HEK293 (cell line): ENCODE measurements at regions not wholly inside any gene's neighbourhood (a gene's known extent, or its start where the extent isn't known, plus 50 kb on each side); places are given as distances from the start of the nearest gene placed in this dataset.
A peak's percentile ranks its signal among the peaks of the same experiment; 100 is the strongest.

Experiments
- CTCF ChIA-PET: fragments of 350-600 bp; formaldehyde crosslinking; extraction: SDS; loops from one replicate; lab custom pipeline; 2021; ENCODE audit warnings: antibody characterized with exemption; lab: Yijun Ruan, JAX
- POLR2A ChIA-PET: fragments of 300-600 bp; formaldehyde crosslinking; extraction: SDS; loops from one replicate; lab custom pipeline; 2020; ENCODE audit warnings: antibody characterized with exemption, inconsistent platforms; lab: Yijun Ruan, JAX
- H3K27ac ChIP-seq: fragments of 200-500 bp; sonication (Bioruptor generic); 2 replicates; pipeline ENCODE4 v1.5.1; 2014; ENCODE audit warnings: low read depth, low read length, control low read depth, inconsistent platforms; ENCODE audit errors: extremely low read depth
- H3K36me3 ChIP-seq, 2 experiments: fragments of 200-500 bp in 1 of 2; sonication (Bioruptor generic) in 1 of 2; 1 replicate in 1 of 2; 2 replicates in 1 of 2; pipeline ENCODE4 v1.5.1; 2014 to 2017; ENCODE audit warnings: inconsistent platforms in 2 of 2, low read length in 2 of 2; ENCODE audit not compliant: control insufficient read depth in 2 of 2, insufficient read depth in 1 of 2
- H3K4me1 ChIP-seq: fragments of 200-500 bp; sonication (Bioruptor generic); 2 replicates; pipeline ENCODE4 v1.5.1; 2014; ENCODE audit warnings: mild to moderate bottlenecking, low read length, inconsistent platforms; ENCODE audit not compliant: control insufficient read depth, insufficient read depth
- H3K4me3 ChIP-seq: 2 replicates; pipeline ENCODE4 v1.5.1; 2011; ENCODE audit warnings: low read depth, mild to moderate bottlenecking, control low read depth, low read length, moderate library complexity
- H3K9me3 ChIP-seq: fragments of 200-500 bp; sonication (Bioruptor generic); 2 replicates; pipeline ENCODE4 v1.5.1; 2014; ENCODE audit warnings: low read depth, low read length, inconsistent platforms; ENCODE audit not compliant: control insufficient read depth, insufficient read depth
- BCL11A ChIP-seq: fragments of 450-650 bp; formaldehyde crosslinking; IDR thresholded peaks from 2 replicates; pipeline ENCODE4 v1.5.1; 2016; ENCODE audit warnings: low read depth, missing biosample characterization, missing genetic modification characterization
- HOXA7 ChIP-seq: sonication (generic); formaldehyde crosslinking; IDR thresholded peaks from 2 replicates; pipeline ENCODE4 v1.8.1; 2022; ENCODE audit warnings: missing genetic modification reagents, borderline replicate concordance
- HOXC10 ChIP-seq: sonication (generic); formaldehyde crosslinking; IDR thresholded peaks from 2 replicates; pipeline ENCODE4 v1.8.1; 2023; ENCODE audit warnings: mild to moderate bottlenecking, missing genetic modification reagents
- MZF1 ChIP-seq: fragments of 450-650 bp; formaldehyde crosslinking; IDR thresholded peaks from 2 replicates; pipeline ENCODE4 v1.5.1; 2017; ENCODE audit warnings: missing biosample characterization, missing genetic modification characterization, borderline replicate concordance
- OSR2 ChIP-seq: fragments of 450-650 bp; formaldehyde crosslinking; IDR thresholded peaks from 2 replicates; pipeline ENCODE4 v1.5.1; 2016; ENCODE audit warnings: missing biosample characterization, missing genetic modification characterization
- PRDM1 ChIP-seq: fragments of 450-650 bp; formaldehyde crosslinking; IDR thresholded peaks from 2 replicates; pipeline ENCODE4; 2016; ENCODE audit warnings: missing biosample characterization, missing genetic modification characterization
- SCRT1 ChIP-seq: fragments of 450-650 bp; formaldehyde crosslinking; IDR thresholded peaks from 2 replicates; pipeline ENCODE4 v1.5.1; 2016; ENCODE audit warnings: missing biosample characterization, missing genetic modification characterization, borderline replicate concordance
- SP3 ChIP-seq: fragments of 450-650 bp; formaldehyde crosslinking; IDR thresholded peaks from 2 replicates; pipeline ENCODE4 v1.5.1; 2016; ENCODE audit warnings: missing biosample characterization, missing genetic modification characterization
- SP7 ChIP-seq: fragments of 450-650 bp; formaldehyde crosslinking; IDR thresholded peaks from 2 replicates; pipeline ENCODE4 v1.5.1; 2016; ENCODE audit warnings: missing biosample characterization, missing genetic modification characterization
- TRIM28 ChIP-seq: IDR thresholded peaks from 2 replicates; pipeline ENCODE4 v1.6.1; 2011; ENCODE audit warnings: low read length, control low read depth, borderline replicate concordance
- ZBTB8A ChIP-seq: fragments of 450-650 bp; formaldehyde crosslinking; IDR thresholded peaks from 2 replicates; pipeline ENCODE4 v1.5.1; 2016; ENCODE audit warnings: missing biosample characterization, missing genetic modification characterization
- ZFP69B ChIP-seq: fragments of 450-650 bp; formaldehyde crosslinking; IDR thresholded peaks from 2 replicates; pipeline ENCODE4 v1.5.1; 2016; ENCODE audit warnings: missing biosample characterization, missing genetic modification characterization
- ZNF132 ChIP-seq: fragments of 450-650 bp; formaldehyde crosslinking; IDR thresholded peaks from 2 replicates; pipeline ENCODE4 v1.5.1; 2017; ENCODE audit warnings: missing biosample characterization, missing genetic modification characterization, borderline replicate concordance
- ZNF19 ChIP-seq: fragments of 450-650 bp; formaldehyde crosslinking; IDR thresholded peaks from 2 replicates; pipeline ENCODE4; 2016; ENCODE audit warnings: missing biosample characterization, missing genetic modification characterization, low read depth
- ZNF211 ChIP-seq: fragments of 450-650 bp; formaldehyde crosslinking; IDR thresholded peaks from 2 replicates; pipeline ENCODE4 v1.5.1; 2016; ENCODE audit warnings: low read depth, missing biosample characterization, missing genetic modification characterization
- ZNF223 ChIP-seq: fragments of 450-650 bp; formaldehyde crosslinking; IDR thresholded peaks from 2 replicates; pipeline ENCODE4 v1.5.1; 2016; ENCODE audit warnings: missing biosample characterization, missing genetic modification characterization
- ZNF23 ChIP-seq: fragments of 450-650 bp; formaldehyde crosslinking; IDR thresholded peaks from 2 replicates; pipeline ENCODE4 v1.5.1; 2016; ENCODE audit warnings: missing biosample characterization, missing genetic modification characterization, borderline replicate concordance
- ZNF341 ChIP-seq: fragments of 450-650 bp; formaldehyde crosslinking; IDR thresholded peaks from 2 replicates; pipeline ENCODE4; 2016; ENCODE audit warnings: low read depth, missing biosample characterization, missing genetic modification characterization
- ZNF404 ChIP-seq: fragments of 450-650 bp; formaldehyde crosslinking; IDR thresholded peaks from 2 replicates; pipeline ENCODE4 v1.5.1; 2017; ENCODE audit warnings: missing biosample characterization, missing genetic modification characterization
- ZNF561 ChIP-seq: fragments of 450-650 bp; IDR thresholded peaks from 2 replicates; pipeline ENCODE4 v1.5.1; 2018; ENCODE audit warnings: missing biosample characterization, missing genetic modification characterization, borderline replicate concordance
- ZSCAN23 ChIP-seq: fragments of 450-650 bp; formaldehyde crosslinking; IDR thresholded peaks from 2 replicates; pipeline ENCODE4 v1.5.1; 2016; ENCODE audit warnings: missing biosample characterization, missing genetic modification characterization
- TF ChIP-seq, protein P1 (sequence below): fragments of 450-650 bp; formaldehyde crosslinking; IDR thresholded peaks from 2 replicates; pipeline ENCODE4 v1.5.1; 2016; ENCODE audit warnings: missing biosample characterization, missing genetic modification characterization
- TF ChIP-seq, protein P2 (sequence below): fragments of 450-650 bp; formaldehyde crosslinking; IDR thresholded peaks from 2 replicates; pipeline ENCODE4 v1.5.1; 2017; ENCODE audit warnings: missing biosample characterization, missing genetic modification characterization
- TF ChIP-seq, protein P3 (sequence below): fragments of 450-650 bp; formaldehyde crosslinking; IDR thresholded peaks from 2 replicates; pipeline ENCODE4 v1.5.1; 2017; ENCODE audit warnings: missing biosample characterization, mild to moderate bottlenecking, missing genetic modification characterization, moderate library complexity
- TF ChIP-seq, protein P4 (sequence below): IDR thresholded peaks from 2 replicates; pipeline ENCODE4 v1.6.1; 2011; ENCODE audit warnings: mild to moderate bottlenecking, low read depth, low read length, borderline replicate concordance
- TF ChIP-seq, protein P5 (sequence below): fragments of 450-650 bp; formaldehyde crosslinking; IDR thresholded peaks from 2 replicates; pipeline ENCODE4 v1.5.1; 2016; ENCODE audit warnings: missing biosample characterization, missing genetic modification characterization
- TF ChIP-seq, protein P6 (sequence below): fragments of 450-650 bp; formaldehyde crosslinking; IDR thresholded peaks from 2 replicates; pipeline ENCODE4 v1.5.1; 2016; ENCODE audit warnings: missing biosample characterization, missing genetic modification characterization, borderline replicate concordance

DNA sequence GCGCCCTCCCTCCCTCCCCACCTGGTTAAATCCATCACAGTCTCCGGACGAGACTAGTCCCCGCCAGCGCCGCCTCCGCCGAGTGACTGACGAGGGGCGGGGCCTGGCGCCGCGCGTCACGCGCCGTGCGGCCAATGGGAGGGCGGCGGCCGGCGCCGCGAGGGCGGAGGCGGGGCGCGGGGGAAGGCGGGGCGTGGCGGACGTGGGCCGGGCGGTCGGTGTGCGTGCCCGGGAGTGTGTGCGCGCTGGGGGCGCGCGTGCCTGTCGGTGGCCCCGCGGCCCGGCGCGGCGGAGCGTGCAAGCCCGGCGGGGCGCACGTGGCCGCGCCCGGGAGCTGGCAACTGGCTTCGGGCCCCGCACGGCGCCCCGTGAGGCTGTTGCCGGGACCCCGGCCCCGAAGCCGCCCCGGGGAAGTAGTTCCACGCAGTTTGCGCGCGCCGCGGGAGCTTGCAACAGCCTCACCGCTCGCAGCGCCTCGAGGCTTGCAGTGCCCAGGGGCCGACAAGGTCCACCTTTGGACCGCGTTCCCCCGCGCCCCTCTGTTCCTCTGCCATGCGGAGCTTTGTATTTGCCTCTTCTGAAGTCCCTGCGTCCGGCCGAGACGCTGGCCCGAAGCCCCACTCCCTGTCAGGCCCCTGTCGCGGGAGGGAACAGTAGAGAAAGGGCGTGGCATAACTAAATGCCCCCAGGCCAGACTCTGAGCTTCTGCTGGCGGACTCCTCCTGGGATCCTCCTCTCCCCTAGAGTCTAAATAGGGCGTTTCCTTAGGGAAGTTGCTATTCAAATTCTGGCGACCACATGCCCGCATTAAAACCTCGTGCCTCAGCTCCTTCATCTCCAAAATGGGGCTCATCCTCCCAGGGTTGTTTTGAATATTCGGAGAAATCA lies 400.9 kb downstream of the SHQ1 start (continued):
- TF ChIP-seq, protein P1, sequence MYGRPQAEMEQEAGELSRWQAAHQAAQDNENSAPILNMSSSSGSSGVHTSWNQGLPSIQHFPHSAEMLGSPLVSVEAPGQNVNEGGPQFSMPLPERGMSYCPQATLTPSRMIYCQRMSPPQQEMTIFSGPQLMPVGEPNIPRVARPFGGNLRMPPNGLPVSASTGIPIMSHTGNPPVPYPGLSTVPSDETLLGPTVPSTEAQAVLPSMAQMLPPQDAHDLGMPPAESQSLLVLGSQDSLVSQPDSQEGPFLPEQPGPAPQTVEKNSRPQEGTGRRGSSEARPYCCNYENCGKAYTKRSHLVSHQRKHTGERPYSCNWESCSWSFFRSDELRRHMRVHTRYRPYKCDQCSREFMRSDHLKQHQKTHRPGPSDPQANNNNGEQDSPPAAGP (tag by site-specific recombination) = peak; percentile 46; the same call in 1 of the 2 replicates
- TF ChIP-seq ZNF341 (tag by site-specific recombination) (no peak), TRIM28 (no peak), ZNF19 (no peak), HOXA7 (CRISPR knock-in tag) (no peak), MZF1 (no peak), SP3 (peak; percentile 51), ZNF223 (tag by site-specific recombination) (no peak), SP7 (tag by site-specific recombination) (0 out of 2 replicates have a peak, but pooled peaks have one; percentile 43), ZBTB8A (tag by site-specific recombination) (peak; percentile 76), ZNF23 (tag by site-specific recombination) (no peak), SCRT1 (no peak), OSR2 (tag by site-specific recombination) (no peak), ZSCAN23 (tag by site-specific recombination) (no peak), PRDM1 (no peak), ZNF561 (tag by site-specific recombination) (no peak)

DNA sequence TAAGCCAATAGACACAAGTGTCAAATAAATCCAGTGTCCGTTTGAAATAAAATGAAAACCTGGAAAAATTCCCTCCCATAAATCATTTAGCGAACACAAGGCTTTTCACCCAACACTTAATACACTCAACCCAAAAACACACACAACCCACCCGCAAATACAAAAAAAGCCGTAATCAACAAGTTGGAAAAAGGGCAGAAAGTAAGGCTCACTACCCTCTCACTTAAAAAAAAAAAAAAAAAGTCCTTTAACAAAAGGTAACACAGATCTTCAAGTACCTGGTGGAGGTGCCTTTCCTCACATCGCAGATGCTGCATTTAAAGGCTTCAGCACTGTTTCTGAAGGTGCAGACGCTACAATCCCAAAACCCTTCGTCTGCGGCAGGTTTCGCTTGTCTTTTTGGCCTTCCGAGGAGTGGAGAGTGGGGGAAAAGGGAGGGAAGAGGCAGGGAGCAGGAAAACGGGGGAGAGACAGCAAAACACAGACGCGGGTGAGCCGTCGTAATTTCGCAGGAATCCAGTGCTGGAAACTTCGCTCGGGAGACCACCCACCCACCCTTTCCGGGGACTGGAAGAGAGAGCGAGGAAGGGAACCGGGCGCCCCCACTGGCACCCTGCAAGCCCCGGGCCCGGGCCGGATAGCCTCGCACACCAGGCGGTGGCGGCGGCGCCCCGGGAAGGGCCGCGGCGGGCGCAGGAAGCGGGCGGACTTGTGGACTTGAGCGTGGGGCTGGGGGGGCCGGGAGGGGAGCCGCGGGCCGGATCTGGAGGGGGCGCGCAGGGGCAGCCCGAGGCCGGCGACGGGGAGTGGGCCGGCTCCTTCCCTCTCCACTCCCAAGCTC lies 401.8 kb downstream of the SHQ1 start, which contains the start of gene RYBP:
RYBP (minus strand) TSS at position 404 of the 841 bp plus-strand sequence.
- Histone ChIP-seq H3K9me3 (no peaks in the 10 kb centered on the region), H3K36me3 (no peaks in the 10 kb centered on the region), H3K4me3 (peak within 1 kb of the TSS; percentile 74), H3K4me1 (peaks cover 11% of the 10 kb centered on the region), H3K27ac (peak within 1 kb of the TSS; percentile 77)
- POLR2A ChIA-PET = interaction anchor here (1.3 kb wide), 1 partner anchor 145 kb away, joined by 5 read pairs; no protein-coding TSS in a partner anchor
- CTCF ChIA-PET = no interaction called here
- no peak for TF ChIP-seq BCL11A (tag by site-specific recombination)
- no peak for TF ChIP-seq ZNF132 (tag by site-specific recombination)
- TF ChIP-seq SCRT1 = peak; percentile 88
- TF ChIP-seq, protein P2, sequence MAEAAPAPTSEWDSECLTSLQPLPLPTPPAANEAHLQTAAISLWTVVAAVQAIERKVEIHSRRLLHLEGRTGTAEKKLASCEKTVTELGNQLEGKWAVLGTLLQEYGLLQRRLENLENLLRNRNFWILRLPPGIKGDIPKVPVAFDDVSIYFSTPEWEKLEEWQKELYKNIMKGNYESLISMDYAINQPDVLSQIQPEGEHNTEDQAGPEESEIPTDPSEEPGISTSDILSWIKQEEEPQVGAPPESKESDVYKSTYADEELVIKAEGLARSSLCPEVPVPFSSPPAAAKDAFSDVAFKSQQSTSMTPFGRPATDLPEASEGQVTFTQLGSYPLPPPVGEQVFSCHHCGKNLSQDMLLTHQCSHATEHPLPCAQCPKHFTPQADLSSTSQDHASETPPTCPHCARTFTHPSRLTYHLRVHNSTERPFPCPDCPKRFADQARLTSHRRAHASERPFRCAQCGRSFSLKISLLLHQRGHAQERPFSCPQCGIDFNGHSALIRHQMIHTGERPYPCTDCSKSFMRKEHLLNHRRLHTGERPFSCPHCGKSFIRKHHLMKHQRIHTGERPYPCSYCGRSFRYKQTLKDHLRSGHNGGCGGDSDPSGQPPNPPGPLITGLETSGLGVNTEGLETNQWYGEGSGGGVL (tag by site-specific recombination) = peak; percentile 93
- TF ChIP-seq, protein P3, sequence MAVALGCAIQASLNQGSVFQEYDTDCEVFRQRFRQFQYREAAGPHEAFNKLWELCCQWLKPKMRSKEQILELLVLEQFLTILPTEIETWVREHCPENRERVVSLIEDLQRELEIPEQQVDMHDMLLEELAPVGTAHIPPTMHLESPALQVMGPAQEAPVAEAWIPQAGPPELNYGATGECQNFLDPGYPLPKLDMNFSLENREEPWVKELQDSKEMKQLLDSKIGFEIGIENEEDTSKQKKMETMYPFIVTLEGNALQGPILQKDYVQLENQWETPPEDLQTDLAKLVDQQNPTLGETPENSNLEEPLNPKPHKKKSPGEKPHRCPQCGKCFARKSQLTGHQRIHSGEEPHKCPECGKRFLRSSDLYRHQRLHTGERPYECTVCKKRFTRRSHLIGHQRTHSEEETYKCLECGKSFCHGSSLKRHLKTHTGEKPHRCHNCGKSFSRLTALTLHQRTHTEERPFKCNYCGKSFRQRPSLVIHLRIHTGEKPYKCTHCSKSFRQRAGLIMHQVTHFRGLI (tag by site-specific recombination) = no peak
- no peak for TF ChIP-seq ZNF211 (tag by site-specific recombination)
- TF ChIP-seq HOXC10 (CRISPR knock-in tag) = no peak
- no peak for TF ChIP-seq ZFP69B (tag by site-specific recombination)
- TF ChIP-seq, protein P4, sequence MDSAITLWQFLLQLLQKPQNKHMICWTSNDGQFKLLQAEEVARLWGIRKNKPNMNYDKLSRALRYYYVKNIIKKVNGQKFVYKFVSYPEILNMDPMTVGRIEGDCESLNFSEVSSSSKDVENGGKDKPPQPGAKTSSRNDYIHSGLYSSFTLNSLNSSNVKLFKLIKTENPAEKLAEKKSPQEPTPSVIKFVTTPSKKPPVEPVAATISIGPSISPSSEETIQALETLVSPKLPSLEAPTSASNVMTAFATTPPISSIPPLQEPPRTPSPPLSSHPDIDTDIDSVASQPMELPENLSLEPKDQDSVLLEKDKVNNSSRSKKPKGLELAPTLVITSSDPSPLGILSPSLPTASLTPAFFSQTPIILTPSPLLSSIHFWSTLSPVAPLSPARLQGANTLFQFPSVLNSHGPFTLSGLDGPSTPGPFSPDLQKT = no peak
- TF ChIP-seq, protein P5, sequence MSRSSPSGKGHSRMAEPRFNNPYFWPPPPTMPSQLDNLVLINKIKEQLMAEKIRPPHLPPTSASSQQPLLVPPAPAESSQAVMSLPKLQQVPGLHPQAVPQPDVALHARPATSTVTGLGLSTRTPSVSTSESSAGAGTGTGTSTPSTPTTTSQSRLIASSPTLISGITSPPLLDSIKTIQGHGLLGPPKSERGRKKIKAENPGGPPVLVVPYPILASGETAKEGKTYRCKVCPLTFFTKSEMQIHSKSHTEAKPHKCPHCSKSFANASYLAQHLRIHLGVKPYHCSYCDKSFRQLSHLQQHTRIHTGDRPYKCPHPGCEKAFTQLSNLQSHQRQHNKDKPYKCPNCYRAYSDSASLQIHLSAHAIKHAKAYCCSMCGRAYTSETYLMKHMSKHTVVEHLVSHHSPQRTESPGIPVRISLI (tag by site-specific recombination) = peak; percentile 68; the same call in 1 of the 2 replicates
- no peak for TF ChIP-seq ZNF23 (tag by site-specific recombination)
- TF ChIP-seq PRDM1 = peak; percentile 81
- no peak for TF ChIP-seq ZNF404 (tag by site-specific recombination)
- TF ChIP-seq, protein P6, sequence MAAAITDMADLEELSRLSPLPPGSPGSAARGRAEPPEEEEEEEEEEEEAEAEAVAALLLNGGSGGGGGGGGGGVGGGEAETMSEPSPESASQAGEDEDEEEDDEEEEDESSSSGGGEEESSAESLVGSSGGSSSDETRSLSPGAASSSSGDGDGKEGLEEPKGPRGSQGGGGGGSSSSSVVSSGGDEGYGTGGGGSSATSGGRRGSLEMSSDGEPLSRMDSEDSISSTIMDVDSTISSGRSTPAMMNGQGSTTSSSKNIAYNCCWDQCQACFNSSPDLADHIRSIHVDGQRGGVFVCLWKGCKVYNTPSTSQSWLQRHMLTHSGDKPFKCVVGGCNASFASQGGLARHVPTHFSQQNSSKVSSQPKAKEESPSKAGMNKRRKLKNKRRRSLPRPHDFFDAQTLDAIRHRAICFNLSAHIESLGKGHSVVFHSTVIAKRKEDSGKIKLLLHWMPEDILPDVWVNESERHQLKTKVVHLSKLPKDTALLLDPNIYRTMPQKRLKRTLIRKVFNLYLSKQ (tag by site-specific recombination) = no peak
